ENCODE measurements at regions not wholly inside any gene's neighbourhood (a gene's known extent, or its start where the extent isn't known, plus 50 kb on each side); places are given as distances from the start of the nearest gene placed in this dataset.

- no peak overlapping the region for H3K4me3 ChIP-seq (ENCODE audit: low read depth, low read length)
- no peaks in the 10 kb centered on the region for H3K9me3 ChIP-seq (ENCODE audit: control insufficient read depth, insufficient read depth, low read length)
- no peaks in the 10 kb centered on the region for H3K4me1 ChIP-seq (ENCODE audit: control insufficient read depth, insufficient read depth, low read length)
- no peaks in the 10 kb centered on the region for H3K27me3 ChIP-seq (ENCODE audit: control insufficient read depth, insufficient read depth, low read length)
- no peaks in the 10 kb centered on the region for H3K36me3 ChIP-seq (ENCODE audit: control insufficient read depth, insufficient read depth, low read length)
- H3K9ac ChIP-seq (ENCODE audit: low read depth, low read length), result no peak overlapping the region
These were observed 168.5 kb upstream of the BDNF start for GRCh38 chr11:27868709-27869108.

- Histone ChIP-seq H3K9ac (ENCODE audit: low read depth, low read length) (no peak overlapping the region), H3K36me3 (ENCODE audit: control insufficient read depth, insufficient read depth, low read length) (no peaks in the 10 kb centered on the region), H3K4me3 (ENCODE audit: low read depth, low read length) (no peak overlapping the region), H3K4me1 (ENCODE audit: control insufficient read depth, insufficient read depth, low read length) (no peaks in the 10 kb centered on the region), H3K9me3 (ENCODE audit: control insufficient read depth, insufficient read depth, low read length) (no peaks in the 10 kb centered on the region), H3K27me3 (ENCODE audit: control insufficient read depth, insufficient read depth, low read length) (no peaks in the 10 kb centered on the region)
These were observed 168.0 kb upstream of the BDNF start for GRCh38 chr11:27868226-27868625.

GRCh38 chr11:27865105-27865504 is 164.8 kb upstream of the BDNF start:
- no peaks in the 10 kb centered on the region for H3K4me1 ChIP-seq (ENCODE audit: control insufficient read depth, insufficient read depth, low read length)
- no peaks in the 10 kb centered on the region for H3K27me3 ChIP-seq (ENCODE audit: control insufficient read depth, insufficient read depth, low read length)
- H3K36me3 ChIP-seq (ENCODE audit: control insufficient read depth, insufficient read depth, low read length), result no peaks in the 10 kb centered on the region
- H3K9me3 ChIP-seq (ENCODE audit: control insufficient read depth, insufficient read depth, low read length), result no peaks in the 10 kb centered on the region
- H3K4me3 ChIP-seq (ENCODE audit: low read depth, low read length), result no peak overlapping the region
- no peak overlapping the region for H3K9ac ChIP-seq (ENCODE audit: low read depth, low read length)

- Histone ChIP-seq H3K4me1 (ENCODE audit: control insufficient read depth, insufficient read depth, low read length) (no peaks in the 10 kb centered on the region), H3K9ac (ENCODE audit: low read depth, low read length) (no peak overlapping the region), H3K9me3 (ENCODE audit: control insufficient read depth, insufficient read depth, low read length) (no peaks in the 10 kb centered on the region), H3K36me3 (ENCODE audit: control insufficient read depth, insufficient read depth, low read length) (no peaks in the 10 kb centered on the region), H3K4me3 (ENCODE audit: low read depth, low read length) (no peak overlapping the region), H3K27me3 (ENCODE audit: control insufficient read depth, insufficient read depth, low read length) (no peaks in the 10 kb centered on the region)
These were observed 164.4 kb upstream of the BDNF start for GRCh38 chr11:27864611-27865010.

GRCh38 chr11:27864091-27864491 is 163.8 kb upstream of the BDNF start:
- H3K9ac ChIP-seq (ENCODE audit: low read depth, low read length), result no peak overlapping the region
- H3K27me3 ChIP-seq (ENCODE audit: control insufficient read depth, insufficient read depth, low read length), result no peaks in the 10 kb centered on the region
- H3K9me3 ChIP-seq (ENCODE audit: control insufficient read depth, insufficient read depth, low read length), result no peaks in the 10 kb centered on the region
- H3K4me1 ChIP-seq (ENCODE audit: control insufficient read depth, insufficient read depth, low read length), result no peaks in the 10 kb centered on the region
- no peak overlapping the region for H3K4me3 ChIP-seq (ENCODE audit: low read depth, low read length)
- H3K36me3 ChIP-seq (ENCODE audit: control insufficient read depth, insufficient read depth, low read length), result no peaks in the 10 kb centered on the region

GRCh38 chr11:27863637-27864036 is 163.4 kb upstream of the BDNF start:
- Histone ChIP-seq H3K4me3 (ENCODE audit: low read depth, low read length) (no peak overlapping the region), H3K27me3 (ENCODE audit: control insufficient read depth, insufficient read depth, low read length) (no peaks in the 10 kb centered on the region), H3K9me3 (ENCODE audit: control insufficient read depth, insufficient read depth, low read length) (no peaks in the 10 kb centered on the region), H3K9ac (ENCODE audit: low read depth, low read length) (no peak overlapping the region), H3K4me1 (ENCODE audit: control insufficient read depth, insufficient read depth, low read length) (no peaks in the 10 kb centered on the region), H3K36me3 (ENCODE audit: control insufficient read depth, insufficient read depth, low read length) (no peaks in the 10 kb centered on the region)

- H3K4me1 ChIP-seq (ENCODE audit: control insufficient read depth, insufficient read depth, low read length), result no peaks in the 10 kb centered on the region
- H3K9ac ChIP-seq (ENCODE audit: low read depth, low read length), result no peak overlapping the region
- no peaks in the 10 kb centered on the region for H3K27me3 ChIP-seq (ENCODE audit: control insufficient read depth, insufficient read depth, low read length)
- no peaks in the 10 kb centered on the region for H3K36me3 ChIP-seq (ENCODE audit: control insufficient read depth, insufficient read depth, low read length)
- no peak overlapping the region for H3K4me3 ChIP-seq (ENCODE audit: low read depth, low read length)
- no peaks in the 10 kb centered on the region for H3K9me3 ChIP-seq (ENCODE audit: control insufficient read depth, insufficient read depth, low read length)
These were observed 161.6 kb upstream of the BDNF start for GRCh38 chr11:27861706-27862430.

- H3K36me3 ChIP-seq (ENCODE audit: control insufficient read depth, insufficient read depth, low read length), result no peaks in the 10 kb centered on the region
- no peak overlapping the region for H3K9ac ChIP-seq (ENCODE audit: low read depth, low read length)
- no peaks in the 10 kb centered on the region for H3K4me1 ChIP-seq (ENCODE audit: control insufficient read depth, insufficient read depth, low read length)
- H3K9me3 ChIP-seq (ENCODE audit: control insufficient read depth, insufficient read depth, low read length), result no peaks in the 10 kb centered on the region
- H3K4me3 ChIP-seq (ENCODE audit: low read depth, low read length), result no peak overlapping the region
- no peaks in the 10 kb centered on the region for H3K27me3 ChIP-seq (ENCODE audit: control insufficient read depth, insufficient read depth, low read length)
These were observed 160.6 kb upstream of the BDNF start for GRCh38 chr11:27860811-27861210.

GRCh38 chr11:27858866-27859265 is 158.6 kb upstream of the BDNF start:
- no peaks in the 10 kb centered on the region for H3K27me3 ChIP-seq (ENCODE audit: control insufficient read depth, insufficient read depth, low read length)
- H3K9ac ChIP-seq (ENCODE audit: low read depth, low read length), result no peak overlapping the region
- no peaks in the 10 kb centered on the region for H3K36me3 ChIP-seq (ENCODE audit: control insufficient read depth, insufficient read depth, low read length)
- H3K4me1 ChIP-seq (ENCODE audit: control insufficient read depth, insufficient read depth, low read length), result no peaks in the 10 kb centered on the region
- no peaks in the 10 kb centered on the region for H3K9me3 ChIP-seq (ENCODE audit: control insufficient read depth, insufficient read depth, low read length)
- H3K4me3 ChIP-seq (ENCODE audit: low read depth, low read length), result no peak overlapping the region

- no peaks in the 10 kb centered on the region for H3K36me3 ChIP-seq (ENCODE audit: control insufficient read depth, insufficient read depth, low read length)
- H3K4me3 ChIP-seq (ENCODE audit: low read depth, low read length), result no peak overlapping the region
- H3K9ac ChIP-seq (ENCODE audit: low read depth, low read length), result no peak overlapping the region
- H3K9me3 ChIP-seq (ENCODE audit: control insufficient read depth, insufficient read depth, low read length), result no peaks in the 10 kb centered on the region
- no peaks in the 10 kb centered on the region for H3K4me1 ChIP-seq (ENCODE audit: control insufficient read depth, insufficient read depth, low read length)
- H3K27me3 ChIP-seq (ENCODE audit: control insufficient read depth, insufficient read depth, low read length), result no peaks in the 10 kb centered on the region
These were observed 157.3 kb upstream of the BDNF start for GRCh38 chr11:27857588-27857987.

GRCh38 chr11:27857014-27857413 is 156.8 kb upstream of the BDNF start:
- no peaks in the 10 kb centered on the region for H3K9me3 ChIP-seq (ENCODE audit: control insufficient read depth, insufficient read depth, low read length)
- H3K4me1 ChIP-seq (ENCODE audit: control insufficient read depth, insufficient read depth, low read length), result no peaks in the 10 kb centered on the region
- H3K27me3 ChIP-seq (ENCODE audit: control insufficient read depth, insufficient read depth, low read length), result no peaks in the 10 kb centered on the region
- no peaks in the 10 kb centered on the region for H3K36me3 ChIP-seq (ENCODE audit: control insufficient read depth, insufficient read depth, low read length)
- H3K4me3 ChIP-seq (ENCODE audit: low read depth, low read length), result no peak overlapping the region
- no peak overlapping the region for H3K9ac ChIP-seq (ENCODE audit: low read depth, low read length)

GRCh38 chr11:27848423-27848822 is 148.2 kb upstream of the BDNF start:
- Histone ChIP-seq H3K4me1 (ENCODE audit: control insufficient read depth, insufficient read depth, low read length) (no peaks in the 10 kb centered on the region), H3K36me3 (ENCODE audit: control insufficient read depth, insufficient read depth, low read length) (no peaks in the 10 kb centered on the region), H3K9ac (ENCODE audit: low read depth, low read length) (no peak overlapping the region), H3K4me3 (ENCODE audit: low read depth, low read length) (no peak overlapping the region), H3K9me3 (ENCODE audit: control insufficient read depth, insufficient read depth, low read length) (no peaks in the 10 kb centered on the region), H3K27me3 (ENCODE audit: control insufficient read depth, insufficient read depth, low read length) (no peaks in the 10 kb centered on the region)
